Liver (tissue), 8 donors: ENCODE measurements at regions not wholly inside any gene's neighbourhood (a gene's known extent, or its start where the extent isn't known, plus 50 kb on each side); places are given as distances from the start of the nearest gene placed in this dataset.

Source experiments
- DNase-seq: peaks from one replicate; pipeline ENCODE4 v3.0.0-alpha.2; 2017; ENCODE audit warnings: low spot score
- H3K27ac ChIP-seq, 2 donors: one replicate each; pipeline ENCODE4 v1.7.0; 2013; ENCODE audit warnings: inconsistent platforms in 2 of 2, low read length in 2 of 2, control low read depth in 1 of 2, low read depth in 1 of 2, mild to moderate bottlenecking in 1 of 2
- H3K27me3 ChIP-seq, 4 donors: one replicate each; pipeline versions ENCODE4 v1.6.1 to v1.7.0; 2013; ENCODE audit warnings: low read length in 3 of 4, inconsistent platforms in 1 of 4, mild to moderate bottlenecking in 1 of 4, moderate library complexity in 1 of 4; ENCODE audit not compliant: control insufficient read depth in 4 of 4, insufficient read depth in 4 of 4
- H3K36me3 ChIP-seq, 4 donors: one replicate each; pipeline versions ENCODE4 v1.6.1 to v1.7.0; 2013; ENCODE audit warnings: low read length in 3 of 4, mild to moderate bottlenecking in 3 of 4, low read depth in 1 of 4, moderate library complexity in 1 of 4; ENCODE audit not compliant: control insufficient read depth in 4 of 4, insufficient read depth in 3 of 4
- H3K4me1 ChIP-seq, 4 donors: one replicate each; pipeline versions ENCODE4 v1.6.1 to v1.7.0; 2013; ENCODE audit warnings: low read length in 3 of 4, mild to moderate bottlenecking in 3 of 4, moderate library complexity in 1 of 4; ENCODE audit not compliant: control insufficient read depth in 4 of 4, insufficient read depth in 4 of 4
- H3K4me3 ChIP-seq, 3 donors: one replicate each; pipeline versions ENCODE4 v1.6.1 to v1.7.0; 2013; ENCODE audit warnings: low read length in 3 of 3, control low read depth in 1 of 3, low read depth in 1 of 3, mild to moderate bottlenecking in 1 of 3
- H3K9ac ChIP-seq, 2 donors: one replicate each; pipeline ENCODE4 v1.7.0; 2013; ENCODE audit warnings: low read length in 2 of 2, mild to moderate bottlenecking in 2 of 2, moderate library complexity in 2 of 2, control low read depth in 1 of 2, low read depth in 1 of 2
- H3K9me3 ChIP-seq, 4 donors: one replicate each; pipeline versions ENCODE4 v1.6.1 to v1.7.0; 2013; ENCODE audit warnings: low read length in 3 of 4; ENCODE audit not compliant: control insufficient read depth in 4 of 4
- EGR1 ChIP-seq, 2 donors: IDR thresholded peaks; 2 replicates each; pipeline ENCODE4 v1.6.1; 2016 to 2018; ENCODE audit warnings: antibody characterized with exemption in 2 of 2, low read depth in 2 of 2
- FOXA1 ChIP-seq: IDR thresholded peaks from 2 replicates; pipeline ENCODE4 v1.6.1; 2016; ENCODE audit warnings: antibody characterized with exemption
- FOXA2 ChIP-seq: IDR thresholded peaks from 2 replicates; pipeline ENCODE4 v1.6.1; 2016; ENCODE audit warnings: antibody characterized with exemption
- GABPA ChIP-seq, 2 donors: IDR thresholded peaks in 1 of 2; conservative IDR thresholded peaks in 1 of 2; 2 replicates each; pipeline ENCODE4 v1.6.1; 2016; ENCODE audit warnings: antibody characterized with exemption in 2 of 2, mild to moderate bottlenecking in 1 of 2, moderate library complexity in 1 of 2
- HNF4A ChIP-seq, 2 donors: conservative IDR thresholded peaks; 2 replicates each; pipeline ENCODE4 v1.6.1; 2016; ENCODE audit warnings: antibody characterized with exemption in 2 of 2, mild to moderate bottlenecking in 2 of 2
- HNF4G ChIP-seq: IDR thresholded peaks from 2 replicates; pipeline ENCODE4 v1.6.1; 2016; ENCODE audit warnings: antibody characterized with exemption
- JUND ChIP-seq, 2 donors: IDR thresholded peaks; 2 replicates each; pipeline ENCODE4 v1.6.1; 2016; ENCODE audit warnings: antibody characterized with exemption in 2 of 2
- NR2F2 ChIP-seq: IDR thresholded peaks from 2 replicates; pipeline ENCODE4 v1.6.1; 2016; ENCODE audit warnings: antibody characterized with exemption
- RAD21 ChIP-seq, 2 donors: IDR thresholded peaks; 2 replicates each; pipeline ENCODE4 v1.6.1; 2016; ENCODE audit warnings: antibody characterized with exemption in 2 of 2, mild to moderate bottlenecking in 2 of 2
- RXRA ChIP-seq, 2 donors: IDR thresholded peaks; 2 replicates each; pipeline ENCODE4 v1.6.1; 2017 to 2018; ENCODE audit warnings: antibody characterized with exemption in 2 of 2, mild to moderate bottlenecking in 1 of 2
- SP1 ChIP-seq: IDR thresholded peaks from 2 replicates; pipeline ENCODE4 v1.6.1; 2018; ENCODE audit warnings: antibody characterized with exemption, mild to moderate bottlenecking
- TAF1 ChIP-seq: conservative IDR thresholded peaks from 2 replicates; pipeline ENCODE4 v1.6.1; 2016; ENCODE audit warnings: antibody characterized with exemption, mild to moderate bottlenecking
- YY1 ChIP-seq: IDR thresholded peaks from 2 replicates; pipeline ENCODE4 v1.6.1; 2016; ENCODE audit warnings: antibody characterized with exemption, mild to moderate bottlenecking
- WGBS: extraction: QIAGEN DNeasy Blood & Tissue Kit; methylation state at CpG from one replicate; pipeline ENCODE4 v1.1.7; 2013; 5-methylcytosine and 5-hydroxymethylcytosine counted together
- TF ChIP-seq, protein P1 (sequence below): IDR thresholded peaks from 2 replicates; pipeline ENCODE4 v1.6.1; 2016; ENCODE audit warnings: antibody characterized with exemption
- TF ChIP-seq, protein P2 (sequence below): IDR thresholded peaks from 2 replicates; pipeline ENCODE4 v1.6.1; 2016; ENCODE audit warnings: antibody characterized with exemption
- TF ChIP-seq, protein P3 (sequence below): IDR thresholded peaks from 2 replicates; pipeline ENCODE4 v1.6.1; 2016; ENCODE audit warnings: antibody characterized with exemption
- TF ChIP-seq, protein P4 (sequence below): fragments of 150-350 bp; IDR thresholded peaks from 2 replicates; pipeline ENCODE4 v1.5.1; 2017; ENCODE audit warnings: improper control_type of control experiment, low read depth, low read length; ENCODE audit not compliant: missing input control
- TF ChIP-seq, protein P5 (sequence below): IDR thresholded peaks from 2 replicates; pipeline ENCODE4 v1.6.1; 2016; ENCODE audit warnings: antibody characterized with exemption, mild to moderate bottlenecking
- donor health status: healthy.
- donor health status: healthy.
- donor health status: healthy.
- donor health status: healthy.
- donor health status: healthy.

DNA sequence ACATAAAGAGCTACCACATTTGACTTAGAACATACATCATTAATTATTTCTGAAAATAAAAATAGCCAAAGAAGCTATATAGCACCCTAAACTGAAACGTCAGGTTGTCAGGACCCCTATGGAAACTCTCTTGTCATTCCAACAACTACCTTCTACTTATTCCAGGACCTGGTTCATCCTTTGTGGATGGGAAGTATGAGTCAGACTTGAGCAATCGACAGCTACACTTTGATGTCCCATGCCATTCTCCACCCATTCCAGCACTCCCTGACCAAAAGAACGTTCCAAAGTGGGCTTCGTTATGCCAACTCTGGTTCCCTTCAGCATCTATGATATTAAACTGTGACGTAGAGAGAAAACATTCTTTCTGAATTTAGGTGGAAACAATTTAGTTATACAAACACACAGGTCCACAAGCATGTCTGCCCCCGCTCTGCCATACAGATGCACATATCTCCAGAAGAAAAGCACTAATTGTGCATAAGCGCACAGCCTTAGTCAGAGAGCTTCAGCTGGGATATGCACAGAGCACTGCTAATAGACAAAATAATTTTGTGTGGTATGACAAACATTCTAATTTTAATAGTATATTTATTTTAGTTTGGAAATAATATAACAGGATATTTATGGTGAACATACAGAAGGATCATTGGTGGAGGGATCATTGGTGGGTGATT is 723.1 kb upstream of the B3GALT2 start:
- no peak for TF ChIP-seq JUND (IDR thresholded peaks at IDR 0.05)
- TF ChIP-seq, protein P1, sequence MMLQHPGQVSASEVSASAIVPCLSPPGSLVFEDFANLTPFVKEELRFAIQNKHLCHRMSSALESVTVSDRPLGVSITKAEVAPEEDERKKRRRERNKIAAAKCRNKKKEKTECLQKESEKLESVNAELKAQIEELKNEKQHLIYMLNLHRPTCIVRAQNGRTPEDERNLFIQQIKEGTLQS: no peak
- no peak for TF ChIP-seq SP1
- no peak for TF ChIP-seq RAD21 (IDR thresholded peaks at IDR 0.05)
- TF ChIP-seq HNF4G: no peak

DNA sequence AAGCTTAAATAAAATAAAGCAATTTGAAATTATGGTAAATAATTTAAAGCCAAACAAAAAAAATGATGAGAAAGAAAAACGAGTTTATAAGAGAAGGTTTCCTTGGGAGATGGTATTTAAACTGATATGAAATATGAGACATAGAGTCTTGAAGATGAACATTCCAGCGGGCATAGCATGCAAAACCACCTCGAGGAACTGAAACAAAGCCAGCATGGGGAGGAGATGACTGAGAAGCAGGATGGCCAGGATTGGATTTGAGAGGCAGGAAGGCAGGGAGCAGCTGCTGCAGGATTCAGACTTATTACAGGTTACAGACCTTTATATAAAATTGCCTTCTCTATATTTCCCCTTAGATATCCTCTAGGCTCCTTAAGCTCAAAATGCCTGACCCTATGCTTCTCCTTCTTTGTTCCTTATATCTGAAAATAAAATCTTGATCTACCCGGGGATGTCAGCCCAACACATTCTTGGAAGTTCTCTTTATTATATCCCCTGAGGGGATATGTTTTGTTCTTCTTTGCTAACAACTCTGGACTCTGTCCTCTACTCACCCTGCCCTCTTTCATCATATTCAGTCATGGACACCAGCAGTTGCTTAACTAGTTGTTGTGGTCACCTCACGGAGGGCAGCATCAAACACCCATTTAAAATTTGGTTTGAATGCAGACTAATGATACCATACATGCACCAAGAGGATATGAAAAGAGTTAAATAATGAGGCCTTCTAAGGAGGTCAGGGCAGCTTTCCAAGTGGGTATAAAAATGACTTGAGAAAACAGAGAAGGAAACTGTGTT is 719.1 kb upstream of the B3GALT2 start:
- Histone ChIP-seq H3K4me1 (peaks cover 0 to 7% (median 0%) of the 10 kb centered on the region in 4 donors), H3K9me3 (no peaks in the 10 kb centered on the region), H3K4me3 (no peak overlapping the region), H3K9ac (no peak overlapping the region), H3K27ac (no peak overlapping the region), H3K36me3 (no peaks in the 10 kb centered on the region), H3K27me3 (no peaks in the 10 kb centered on the region)
- 68% methylated on average over 5 of the region's 5 CpGs for WGBS
- no peak for DNase-seq
- TF ChIP-seq TAF1: no peak
- TF ChIP-seq HNF4A (conservative IDR thresholded peaks at IDR 0.05): peak; percentile 86 to 89
- peak; percentile 71 for TF ChIP-seq HNF4G
- peak; percentile 55 to 73 for TF ChIP-seq RXRA (IDR thresholded peaks at IDR 0.05)
- TF ChIP-seq YY1: peak; percentile 61
- TF ChIP-seq RAD21 (IDR thresholded peaks at IDR 0.05): peak; percentile 21 to 34
- no peak for TF ChIP-seq GABPA (IDR thresholded peaks at IDR 0.05 in 1 of 2, conservative IDR thresholded peaks at IDR 0.05 in 1 of 2)
- no peak for TF ChIP-seq FOXA1
- TF ChIP-seq SP1: peak; percentile 43
- TF ChIP-seq, protein P1: peak; percentile 77
- no peak for TF ChIP-seq EGR1 (IDR thresholded peaks at IDR 0.05; ENCODE audit: low read depth in 2 of 2)
- TF ChIP-seq FOXA2: no peak
- TF ChIP-seq, protein P2, sequence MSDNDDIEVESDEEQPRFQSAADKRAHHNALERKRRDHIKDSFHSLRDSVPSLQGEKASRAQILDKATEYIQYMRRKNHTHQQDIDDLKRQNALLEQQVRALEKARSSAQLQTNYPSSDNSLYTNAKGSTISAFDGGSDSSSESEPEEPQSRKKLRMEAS: peak; percentile 31
- TF ChIP-seq NR2F2: no peak

More for the DNA sequence above, 723.1 kb upstream of the B3GALT2 start:
- 81% methylated on average over 7 of the region's 7 CpGs for WGBS
- H3K36me3 ChIP-seq: no peaks in the 10 kb centered on the region
- no peak for DNase-seq
- no peak overlapping the region for H3K27ac ChIP-seq
- H3K4me1 ChIP-seq: peaks cover 0 to 7% (median 0%) of the 10 kb centered on the region in 4 donors
- H3K27me3 ChIP-seq: no peaks in the 10 kb centered on the region
- H3K9ac ChIP-seq: no peak overlapping the region
- no peak overlapping the region for H3K4me3 ChIP-seq
- H3K9me3 ChIP-seq: no peaks in the 10 kb centered on the region

DNA sequence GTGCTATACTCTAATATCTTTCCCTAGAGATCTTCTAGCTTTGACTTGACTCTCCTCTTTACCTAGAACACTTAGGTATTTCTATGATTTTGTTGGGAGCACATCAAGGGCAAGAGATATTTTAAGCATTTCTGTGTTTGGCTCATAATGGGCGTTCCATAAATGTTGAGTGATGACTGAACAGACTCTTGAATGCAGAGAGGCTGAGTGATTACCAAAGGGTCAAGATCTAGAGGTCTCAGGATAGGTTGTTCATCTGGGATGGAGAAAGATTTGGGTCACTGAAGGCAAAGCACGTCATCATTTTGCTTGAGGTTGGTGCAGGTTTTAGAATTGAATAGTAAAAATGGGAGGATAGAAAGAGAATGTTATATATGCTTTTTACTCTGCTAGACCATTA is 705.4 kb upstream of the B3GALT2 start:
- H3K27me3 ChIP-seq: no peaks in the 10 kb centered on the region
- no peak overlapping the region for H3K4me3 ChIP-seq
- no peak for DNase-seq
- WGBS: 83% methylated on average over 2 of the region's 2 CpGs
- no peaks in the 10 kb centered on the region for H3K4me1 ChIP-seq
- no peaks in the 10 kb centered on the region for H3K9me3 ChIP-seq
- no peak overlapping the region for H3K27ac ChIP-seq
- H3K36me3 ChIP-seq: no peaks in the 10 kb centered on the region
- H3K9ac ChIP-seq: no peak overlapping the region
- TF ChIP-seq GABPA (IDR thresholded peaks at IDR 0.05 in 1 of 2, conservative IDR thresholded peaks at IDR 0.05 in 1 of 2): no peak
- no peak for TF ChIP-seq TAF1
- TF ChIP-seq, protein P3, sequence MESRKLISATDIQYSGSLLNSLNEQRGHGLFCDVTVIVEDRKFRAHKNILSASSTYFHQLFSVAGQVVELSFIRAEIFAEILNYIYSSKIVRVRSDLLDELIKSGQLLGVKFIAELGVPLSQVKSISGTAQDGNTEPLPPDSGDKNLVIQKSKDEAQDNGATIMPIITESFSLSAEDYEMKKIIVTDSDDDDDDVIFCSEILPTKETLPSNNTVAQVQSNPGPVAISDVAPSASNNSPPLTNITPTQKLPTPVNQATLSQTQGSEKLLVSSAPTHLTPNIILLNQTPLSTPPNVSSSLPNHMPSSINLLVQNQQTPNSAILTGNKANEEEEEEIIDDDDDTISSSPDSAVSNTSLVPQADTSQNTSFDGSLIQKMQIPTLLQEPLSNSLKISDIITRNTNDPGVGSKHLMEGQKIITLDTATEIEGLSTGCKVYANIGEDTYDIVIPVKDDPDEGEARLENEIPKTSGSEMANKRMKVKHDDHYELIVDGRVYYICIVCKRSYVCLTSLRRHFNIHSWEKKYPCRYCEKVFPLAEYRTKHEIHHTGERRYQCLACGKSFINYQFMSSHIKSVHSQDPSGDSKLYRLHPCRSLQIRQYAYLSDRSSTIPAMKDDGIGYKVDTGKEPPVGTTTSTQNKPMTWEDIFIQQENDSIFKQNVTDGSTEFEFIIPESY: no peak
- TF ChIP-seq, protein P4, sequence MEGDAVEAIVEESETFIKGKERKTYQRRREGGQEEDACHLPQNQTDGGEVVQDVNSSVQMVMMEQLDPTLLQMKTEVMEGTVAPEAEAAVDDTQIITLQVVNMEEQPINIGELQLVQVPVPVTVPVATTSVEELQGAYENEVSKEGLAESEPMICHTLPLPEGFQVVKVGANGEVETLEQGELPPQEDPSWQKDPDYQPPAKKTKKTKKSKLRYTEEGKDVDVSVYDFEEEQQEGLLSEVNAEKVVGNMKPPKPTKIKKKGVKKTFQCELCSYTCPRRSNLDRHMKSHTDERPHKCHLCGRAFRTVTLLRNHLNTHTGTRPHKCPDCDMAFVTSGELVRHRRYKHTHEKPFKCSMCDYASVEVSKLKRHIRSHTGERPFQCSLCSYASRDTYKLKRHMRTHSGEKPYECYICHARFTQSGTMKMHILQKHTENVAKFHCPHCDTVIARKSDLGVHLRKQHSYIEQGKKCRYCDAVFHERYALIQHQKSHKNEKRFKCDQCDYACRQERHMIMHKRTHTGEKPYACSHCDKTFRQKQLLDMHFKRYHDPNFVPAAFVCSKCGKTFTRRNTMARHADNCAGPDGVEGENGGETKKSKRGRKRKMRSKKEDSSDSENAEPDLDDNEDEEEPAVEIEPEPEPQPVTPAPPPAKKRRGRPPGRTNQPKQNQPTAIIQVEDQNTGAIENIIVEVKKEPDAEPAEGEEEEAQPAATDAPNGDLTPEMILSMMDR: no peak
- TF ChIP-seq FOXA1: no peak
- TF ChIP-seq RXRA (IDR thresholded peaks at IDR 0.05): no peak
- TF ChIP-seq, protein P5, sequence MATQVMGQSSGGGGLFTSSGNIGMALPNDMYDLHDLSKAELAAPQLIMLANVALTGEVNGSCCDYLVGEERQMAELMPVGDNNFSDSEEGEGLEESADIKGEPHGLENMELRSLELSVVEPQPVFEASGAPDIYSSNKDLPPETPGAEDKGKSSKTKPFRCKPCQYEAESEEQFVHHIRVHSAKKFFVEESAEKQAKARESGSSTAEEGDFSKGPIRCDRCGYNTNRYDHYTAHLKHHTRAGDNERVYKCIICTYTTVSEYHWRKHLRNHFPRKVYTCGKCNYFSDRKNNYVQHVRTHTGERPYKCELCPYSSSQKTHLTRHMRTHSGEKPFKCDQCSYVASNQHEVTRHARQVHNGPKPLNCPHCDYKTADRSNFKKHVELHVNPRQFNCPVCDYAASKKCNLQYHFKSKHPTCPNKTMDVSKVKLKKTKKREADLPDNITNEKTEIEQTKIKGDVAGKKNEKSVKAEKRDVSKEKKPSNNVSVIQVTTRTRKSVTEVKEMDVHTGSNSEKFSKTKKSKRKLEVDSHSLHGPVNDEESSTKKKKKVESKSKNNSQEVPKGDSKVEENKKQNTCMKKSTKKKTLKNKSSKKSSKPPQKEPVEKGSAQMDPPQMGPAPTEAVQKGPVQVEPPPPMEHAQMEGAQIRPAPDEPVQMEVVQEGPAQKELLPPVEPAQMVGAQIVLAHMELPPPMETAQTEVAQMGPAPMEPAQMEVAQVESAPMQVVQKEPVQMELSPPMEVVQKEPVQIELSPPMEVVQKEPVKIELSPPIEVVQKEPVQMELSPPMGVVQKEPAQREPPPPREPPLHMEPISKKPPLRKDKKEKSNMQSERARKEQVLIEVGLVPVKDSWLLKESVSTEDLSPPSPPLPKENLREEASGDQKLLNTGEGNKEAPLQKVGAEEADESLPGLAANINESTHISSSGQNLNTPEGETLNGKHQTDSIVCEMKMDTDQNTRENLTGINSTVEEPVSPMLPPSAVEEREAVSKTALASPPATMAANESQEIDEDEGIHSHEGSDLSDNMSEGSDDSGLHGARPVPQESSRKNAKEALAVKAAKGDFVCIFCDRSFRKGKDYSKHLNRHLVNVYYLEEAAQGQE: no peak
- TF ChIP-seq RAD21 (IDR thresholded peaks at IDR 0.05): no peak
